ENCODE measurements at regions not wholly inside any gene's neighbourhood (a gene's known extent, or its start where the extent isn't known, plus 50 kb on each side); places are given as distances from the start of the nearest gene placed in this dataset.

DNA sequence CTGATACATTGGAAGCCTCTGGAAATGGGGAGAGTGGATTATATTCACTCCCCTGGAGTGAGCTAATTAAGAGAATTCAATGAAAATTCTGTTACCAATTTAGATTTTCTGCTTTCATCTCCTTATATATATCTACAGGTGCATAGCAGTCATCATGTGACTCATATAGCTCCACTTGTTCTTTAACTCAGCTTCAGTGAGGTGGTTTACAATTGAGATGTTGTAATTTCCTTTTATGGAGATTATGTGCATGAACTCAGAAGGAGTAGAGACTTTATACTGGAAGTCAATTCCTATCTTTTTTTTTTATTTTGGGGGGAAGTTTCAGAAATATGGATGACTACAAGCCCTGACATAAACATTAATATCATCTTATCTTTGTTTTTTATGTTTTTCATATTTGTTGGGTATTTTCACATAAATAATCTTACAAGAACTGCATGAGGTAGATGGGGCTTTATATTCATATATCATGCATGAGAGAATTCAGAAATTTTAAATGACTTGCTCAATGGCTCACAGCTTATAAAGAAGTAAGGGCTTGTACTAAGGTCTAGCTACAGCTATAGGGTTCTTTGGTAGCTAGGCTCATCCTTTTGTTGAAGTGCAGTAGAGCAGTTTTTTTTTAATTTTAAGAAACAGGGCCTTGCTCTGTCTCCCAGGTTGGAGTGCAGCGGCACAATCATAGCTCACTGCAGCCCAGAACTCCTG, 92.3 kb upstream of the SCAF11 start (continued):
- TF ChIP-seq, protein P1, sequence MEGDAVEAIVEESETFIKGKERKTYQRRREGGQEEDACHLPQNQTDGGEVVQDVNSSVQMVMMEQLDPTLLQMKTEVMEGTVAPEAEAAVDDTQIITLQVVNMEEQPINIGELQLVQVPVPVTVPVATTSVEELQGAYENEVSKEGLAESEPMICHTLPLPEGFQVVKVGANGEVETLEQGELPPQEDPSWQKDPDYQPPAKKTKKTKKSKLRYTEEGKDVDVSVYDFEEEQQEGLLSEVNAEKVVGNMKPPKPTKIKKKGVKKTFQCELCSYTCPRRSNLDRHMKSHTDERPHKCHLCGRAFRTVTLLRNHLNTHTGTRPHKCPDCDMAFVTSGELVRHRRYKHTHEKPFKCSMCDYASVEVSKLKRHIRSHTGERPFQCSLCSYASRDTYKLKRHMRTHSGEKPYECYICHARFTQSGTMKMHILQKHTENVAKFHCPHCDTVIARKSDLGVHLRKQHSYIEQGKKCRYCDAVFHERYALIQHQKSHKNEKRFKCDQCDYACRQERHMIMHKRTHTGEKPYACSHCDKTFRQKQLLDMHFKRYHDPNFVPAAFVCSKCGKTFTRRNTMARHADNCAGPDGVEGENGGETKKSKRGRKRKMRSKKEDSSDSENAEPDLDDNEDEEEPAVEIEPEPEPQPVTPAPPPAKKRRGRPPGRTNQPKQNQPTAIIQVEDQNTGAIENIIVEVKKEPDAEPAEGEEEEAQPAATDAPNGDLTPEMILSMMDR (IDR thresholded peaks at IDR 0.05), result no peak
- TF ChIP-seq MEF2A (IDR thresholded peaks at IDR 0.05; ENCODE audit: borderline replicate concordance, low read depth) (no peak), POLR2AphosphoS5 (IDR thresholded peaks at IDR 0.05; ENCODE audit: low read depth, low read length) (no peak)
- TF ChIP-seq, protein P2, sequence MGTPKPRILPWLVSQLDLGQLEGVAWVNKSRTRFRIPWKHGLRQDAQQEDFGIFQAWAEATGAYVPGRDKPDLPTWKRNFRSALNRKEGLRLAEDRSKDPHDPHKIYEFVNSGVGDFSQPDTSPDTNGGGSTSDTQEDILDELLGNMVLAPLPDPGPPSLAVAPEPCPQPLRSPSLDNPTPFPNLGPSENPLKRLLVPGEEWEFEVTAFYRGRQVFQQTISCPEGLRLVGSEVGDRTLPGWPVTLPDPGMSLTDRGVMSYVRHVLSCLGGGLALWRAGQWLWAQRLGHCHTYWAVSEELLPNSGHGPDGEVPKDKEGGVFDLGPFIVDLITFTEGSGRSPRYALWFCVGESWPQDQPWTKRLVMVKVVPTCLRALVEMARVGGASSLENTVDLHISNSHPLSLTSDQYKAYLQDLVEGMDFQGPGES (IDR thresholded peaks at IDR 0.05; ENCODE audit: low read depth, low read length), result no peak

DNA sequence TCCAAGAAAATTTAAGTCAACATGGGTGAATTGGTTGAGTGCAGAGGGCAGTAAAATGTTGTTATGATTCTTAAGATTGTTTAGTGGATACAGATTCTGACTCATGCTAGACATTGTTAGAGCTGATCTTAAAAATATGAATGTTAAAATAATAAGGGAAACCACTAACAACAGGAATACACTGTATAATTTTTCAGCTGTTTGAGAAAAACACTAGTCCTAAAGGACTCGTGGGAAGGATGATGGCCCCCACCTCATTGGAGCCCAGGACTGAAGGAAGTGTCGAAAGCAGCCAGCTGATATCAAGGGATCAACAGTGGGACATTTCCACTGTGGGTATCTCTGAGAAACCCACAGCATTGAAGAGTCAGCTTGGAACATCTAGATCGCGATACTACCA, 82.9 kb upstream of the SCAF11 start:
- Histone ChIP-seq H2AFZ (ENCODE audit: low read depth) (no peak overlapping the region), H3K27me3 (ENCODE audit: insufficient read depth) (no peaks in the 10 kb centered on the region), H3K9me2 (no peaks in the 10 kb centered on the region), H3K4me1 (ENCODE audit: control insufficient read depth in 1 of 2, insufficient read depth in 2 of 2, low read depth in 1 of 2, low read length in 1 of 2) (peaks cover 3 to 9% of the 10 kb centered on the region in 2 experiments; a peak in 2 of 4 replicates), H3F3A (replicated peaks; ENCODE audit: insufficient read depth) (no peaks in the 10 kb centered on the region), H4K20me1 (ENCODE audit: insufficient read depth) (no peaks in the 10 kb centered on the region), H3K27ac (ENCODE audit: low read depth in 2 of 2, low read length in 1 of 2) (no peak overlapping the region), H3K36me3 (replicated peaks in 1 of 2; ENCODE audit: control insufficient read depth in 1 of 2, insufficient read depth in 2 of 2, low read length in 1 of 2) (no peaks in the 10 kb centered on the region), H3K9me3 (no peaks in the 10 kb centered on the region), H3K9ac (no peak overlapping the region), H3K4me3 (ENCODE audit: low read depth in 2 of 2, low read length in 1 of 2) (no peak overlapping the region), H3K4me2 (no peak overlapping the region), H3K79me2 (ENCODE audit: insufficient read depth) (no peaks in the 10 kb centered on the region)
- WGBS (ENCODE audit: low lambda C conversion rate), result 54% methylated on average over 4 of the region's 4 CpGs
- no peak for DNase-seq
- CTCF ChIA-PET, result interaction anchor here (1.4 to 2.3 kb wide), 2 partner anchors 31 to 82 kb away, joined by 3 to 6 read pairs; partner anchors contain the start of gene SCAF11
- POLR2A ChIA-PET, result no interaction called here
- no peak for TF ChIP-seq FOXJ3 (CRISPR knock-in tag; IDR thresholded peaks at IDR 0.05)
- no peak for TF ChIP-seq POLR2AphosphoS5 (IDR thresholded peaks at IDR 0.05; ENCODE audit: low read depth, low read length)
- TF ChIP-seq, protein P3, sequence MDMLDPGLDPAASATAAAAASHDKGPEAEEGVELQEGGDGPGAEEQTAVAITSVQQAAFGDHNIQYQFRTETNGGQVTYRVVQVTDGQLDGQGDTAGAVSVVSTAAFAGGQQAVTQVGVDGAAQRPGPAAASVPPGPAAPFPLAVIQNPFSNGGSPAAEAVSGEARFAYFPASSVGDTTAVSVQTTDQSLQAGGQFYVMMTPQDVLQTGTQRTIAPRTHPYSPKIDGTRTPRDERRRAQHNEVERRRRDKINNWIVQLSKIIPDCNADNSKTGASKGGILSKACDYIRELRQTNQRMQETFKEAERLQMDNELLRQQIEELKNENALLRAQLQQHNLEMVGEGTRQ (IDR thresholded peaks at IDR 0.05; ENCODE audit: borderline replicate concordance, low read depth, low read length), result no peak
- TF ChIP-seq RXRA (IDR thresholded peaks at IDR 0.05; ENCODE audit: borderline replicate concordance, low read depth), result no peak

Data from SK-N-SH (cell line).